GM23248 (cell line): ENCODE measurements at regions not wholly inside any gene's neighbourhood (a gene's known extent, or its start where the extent isn't known, plus 50 kb on each side); places are given as distances from the start of the nearest gene placed in this dataset.

ENCODE experiments used
- EZH2 ChIP-seq: fragments of 200-600 bp; sonication (generic); IDR thresholded peaks from 2 replicates; pipeline ENCODE4 v1.6.1; 2018; ENCODE audit warnings: antibody characterized with exemption, mild to moderate bottlenecking; ENCODE audit not compliant: insufficient read depth, poor library complexity, severe bottlenecking
- EZH2phosphoT487 ChIP-seq: fragments of 200-600 bp; sonication (generic); IDR thresholded peaks from 2 replicates; pipeline ENCODE4 v1.6.1; 2018; ENCODE audit warnings: antibody characterized with exemption, moderate library complexity, mild to moderate bottlenecking, low read depth; ENCODE audit not compliant: insufficient read depth

DNA sequence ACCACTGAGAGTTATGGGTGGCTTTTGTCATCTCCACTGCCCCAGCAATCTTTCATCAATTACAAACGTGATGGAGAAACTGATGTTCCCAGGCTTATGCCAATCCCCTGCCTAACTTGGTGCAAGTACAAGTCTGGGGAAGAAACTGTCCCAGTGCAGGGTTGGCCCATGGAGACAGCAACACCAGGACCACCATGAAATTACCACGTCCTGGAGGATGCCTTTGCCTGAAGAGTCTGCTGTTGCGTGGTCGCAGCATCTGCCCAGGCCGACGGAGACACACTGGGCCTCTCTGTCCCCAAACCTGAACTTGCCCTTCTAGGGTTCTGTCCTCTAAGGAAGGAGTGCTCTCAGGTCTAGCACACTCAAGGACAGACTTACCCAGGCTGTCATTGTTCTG, 496.8 kb upstream of the RAB6C start:
- TF ChIP-seq EZH2phosphoT487 (no peak), EZH2 (no peak)
